GM21423 (cell line): ENCODE measurements at regions not wholly inside any gene's neighbourhood (a gene's known extent, or its start where the extent isn't known, plus 50 kb on each side); places are given as distances from the start of the nearest gene placed in this dataset.

Experiments used
- ATAC-seq: cut with Tn5 transposase; IDR thresholded peaks from one replicate; pipeline ENCODE4 v1.9.1; 2021; ENCODE audit warnings: mild to moderate bottlenecking, moderate library complexity; ENCODE audit not compliant: unreplicated experiment

DNA sequence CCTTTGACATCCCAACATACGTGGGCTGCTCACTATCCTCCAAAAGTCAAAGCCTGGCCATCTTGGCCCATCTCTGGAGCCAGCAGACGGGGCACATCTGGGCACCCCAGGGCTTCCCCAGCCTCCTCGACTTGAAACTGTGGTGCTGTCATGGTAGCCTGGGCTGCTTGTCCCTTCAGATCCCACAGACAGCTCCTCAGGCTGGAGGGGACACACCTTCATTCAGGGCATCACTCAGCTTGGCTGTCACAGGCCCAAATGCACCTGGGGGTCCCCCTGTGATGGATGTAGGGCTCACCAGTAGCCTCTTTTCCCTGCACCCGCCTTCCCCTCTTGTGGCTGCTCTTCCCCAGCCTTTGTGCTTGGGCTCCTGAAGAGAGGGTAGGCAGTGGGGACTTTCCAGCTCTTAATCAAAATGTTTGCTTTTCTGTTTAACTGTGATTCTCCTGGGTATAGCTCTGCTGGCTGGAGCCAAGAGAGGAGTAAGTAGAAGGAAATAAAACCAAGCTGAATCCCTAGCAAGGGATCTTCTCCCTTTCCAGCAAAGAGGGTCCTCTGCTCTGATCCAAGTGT lies 92.3 kb downstream of the GYPC start:
- no peak for ATAC-seq

DNA sequence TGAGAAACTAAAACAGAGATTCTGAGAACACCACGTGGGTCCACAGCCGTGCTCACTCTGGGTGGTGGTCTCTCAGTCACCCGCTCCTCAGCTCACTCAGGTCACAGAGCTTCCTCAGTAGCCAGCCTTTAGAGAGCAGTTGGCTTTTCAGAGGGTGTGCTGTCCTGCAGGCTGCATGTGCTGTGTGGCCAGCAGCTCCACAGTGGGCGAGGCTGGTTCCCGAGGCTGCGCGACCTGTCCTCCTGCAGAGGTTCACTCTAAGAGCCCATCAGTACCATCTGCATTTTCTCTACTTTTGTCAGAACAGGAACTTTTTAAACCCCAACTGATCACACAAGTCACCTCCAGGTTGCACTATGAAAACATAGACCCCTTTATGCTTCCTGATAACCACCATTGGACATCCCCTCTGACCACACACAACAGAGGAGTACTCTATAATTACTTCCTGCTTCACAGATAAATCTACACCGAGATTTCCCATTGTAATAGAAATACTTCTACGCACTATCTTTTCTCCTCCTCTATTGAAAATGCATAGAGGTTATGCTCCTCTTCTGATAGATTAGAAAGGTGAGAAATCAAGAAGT lies 93.1 kb downstream of the GYPC start:
- no peak for ATAC-seq

- no peak for ATAC-seq
Measured at GRCh38 chr2:126749537-126749936, 93.6 kb downstream of the GYPC start.

DNA sequence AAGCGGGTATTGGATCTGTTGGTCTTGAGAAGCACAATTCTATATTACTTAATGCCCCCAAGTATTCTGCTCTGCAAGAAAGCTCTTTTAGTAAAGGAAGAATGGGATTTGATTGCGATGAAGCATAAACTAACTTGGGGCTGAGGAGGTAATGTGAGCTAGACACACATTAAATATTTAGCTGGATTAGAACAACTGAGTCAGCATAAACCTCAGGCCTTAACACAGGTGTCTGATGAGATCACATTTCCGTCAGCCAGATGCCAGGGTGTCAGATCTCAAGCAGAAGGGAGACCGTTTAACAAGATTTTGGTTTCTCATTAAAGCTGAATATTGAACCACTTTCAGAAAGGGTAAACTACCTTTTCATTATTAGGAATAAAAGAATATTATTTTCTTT lies 94.5 kb downstream of the GYPC start:
- no peak for ATAC-seq

DNA sequence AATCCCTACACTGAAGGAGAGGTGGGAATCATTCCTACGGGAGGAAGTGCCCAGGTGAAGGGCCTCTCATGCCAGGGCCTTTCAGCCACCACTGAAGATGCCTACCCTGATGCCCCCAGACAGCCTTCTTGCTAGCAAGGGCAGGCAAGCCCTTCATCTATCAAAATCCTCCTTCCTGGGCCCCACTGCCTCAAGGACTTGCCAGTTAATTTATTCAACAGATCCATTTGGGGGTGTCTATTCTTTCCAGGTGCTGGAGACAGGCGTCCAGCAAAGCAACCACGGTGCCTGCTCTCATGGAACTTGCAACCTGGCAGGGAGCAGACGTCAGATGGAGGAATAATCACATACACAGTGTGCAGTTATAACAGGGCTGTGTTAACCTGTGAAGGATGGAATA lies 95.5 kb downstream of the GYPC start:
- no peak for ATAC-seq

DNA sequence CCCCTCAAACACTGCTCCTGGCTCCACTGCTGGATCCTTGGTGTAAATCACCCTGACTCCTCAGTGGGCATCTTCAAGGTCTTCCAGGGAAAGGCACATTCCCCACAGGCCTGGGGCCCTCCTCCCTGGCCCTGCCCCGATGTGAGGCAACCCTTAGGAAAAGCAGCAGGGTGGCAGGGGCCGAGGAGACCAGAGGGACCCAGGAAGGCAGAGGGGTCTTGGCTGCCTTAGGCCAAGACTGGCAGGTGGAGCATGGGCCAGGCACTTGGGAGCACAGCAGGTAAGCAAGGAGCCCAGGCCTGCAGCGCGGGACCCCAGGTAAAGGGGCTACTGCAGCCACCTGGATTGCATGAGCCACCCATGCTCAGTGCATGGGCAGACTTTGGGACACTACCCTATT lies 96.9 kb downstream of the GYPC start:
- ATAC-seq: no peak

DNA sequence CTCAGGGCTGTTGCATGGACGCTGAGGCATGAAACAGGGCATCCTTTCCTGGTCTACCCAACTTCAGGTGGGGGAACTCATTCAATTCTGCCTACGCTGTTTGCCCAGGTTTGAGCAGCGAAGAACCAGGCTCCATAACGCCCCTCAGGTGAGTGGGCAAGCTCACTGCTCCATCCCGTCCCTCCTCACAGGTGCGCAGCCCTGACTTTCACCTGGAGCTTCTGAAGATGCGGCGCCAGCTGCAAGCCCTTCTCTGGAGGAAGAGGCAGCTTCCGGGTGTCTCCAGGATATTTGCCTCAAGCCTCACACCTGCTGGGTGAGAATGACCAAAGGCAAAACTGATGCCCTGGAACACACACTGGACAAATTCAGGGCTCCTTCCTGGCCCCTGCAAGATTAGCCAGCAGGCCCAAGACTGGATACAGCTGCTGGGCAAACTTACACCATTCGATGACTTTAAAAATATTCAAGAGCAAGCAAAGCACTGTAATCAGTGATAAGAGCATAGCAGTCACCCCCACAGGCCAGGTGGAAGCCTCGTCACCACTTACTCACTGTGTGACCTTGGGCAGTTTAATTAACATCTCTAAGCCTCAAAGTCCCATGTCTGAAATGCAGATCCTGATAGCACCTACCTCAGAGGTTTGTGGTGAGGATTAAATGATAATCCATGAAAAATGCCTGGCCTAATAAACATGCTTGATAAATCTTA lies 97.7 kb downstream of the GYPC start:
- no peak for ATAC-seq

- ATAC-seq: no peak
Measured at GRCh38 chr2:126754240-126755004, 98.5 kb downstream of the GYPC start.

DNA sequence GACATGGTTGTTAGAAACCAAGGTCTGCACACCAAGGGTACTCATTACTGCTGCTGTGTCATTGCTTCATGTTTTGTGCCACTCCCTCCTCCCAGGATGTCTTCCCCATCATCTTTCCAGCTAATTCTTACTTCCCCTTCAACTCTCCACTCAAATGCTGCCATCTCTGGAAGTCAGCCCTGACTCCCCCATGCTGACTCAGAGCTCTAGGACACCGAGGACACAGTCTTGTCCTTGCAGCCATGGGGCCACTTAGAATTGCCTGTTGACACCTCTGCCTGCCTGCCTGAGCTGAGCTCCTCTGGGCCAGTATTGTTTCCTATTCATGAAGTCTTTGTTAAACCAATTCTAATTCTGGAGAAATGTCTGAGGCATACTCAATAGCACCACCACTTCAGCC lies 100.2 kb downstream of the GYPC start:
- ATAC-seq: no peak

DNA sequence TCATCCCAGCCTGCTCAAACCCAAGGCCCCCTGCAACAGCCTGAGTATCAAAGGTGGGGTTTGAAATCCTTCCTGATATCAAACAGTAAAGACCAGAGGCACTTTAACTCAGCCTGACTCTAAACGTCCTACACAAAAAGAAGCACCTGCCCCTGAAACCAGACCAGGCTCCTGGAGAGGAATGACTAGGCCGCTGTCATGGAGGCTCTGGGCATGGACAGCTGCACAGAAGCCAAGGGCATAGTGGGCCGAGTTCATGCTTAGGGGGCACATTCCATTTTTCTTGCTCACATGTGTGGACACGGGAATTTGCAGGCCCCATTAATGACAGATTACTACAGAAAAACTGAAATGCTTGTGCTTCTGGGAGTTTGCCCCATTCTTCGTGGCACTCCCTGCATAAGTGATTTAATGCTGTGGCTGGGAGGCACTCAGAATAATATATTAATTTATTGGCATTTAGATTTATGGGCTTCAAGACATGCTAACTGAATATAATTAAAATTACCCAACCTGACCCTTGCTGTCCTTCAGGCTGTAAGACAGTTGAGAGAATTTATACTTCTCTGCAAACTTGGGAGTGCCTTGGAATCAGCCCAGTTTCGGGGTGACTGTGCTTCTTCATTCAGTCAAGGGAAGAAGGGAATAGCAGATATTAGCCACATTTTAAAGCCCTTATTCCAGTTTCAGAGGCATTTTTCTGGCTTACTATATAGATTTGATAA lies 105.5 kb downstream of the GYPC start:
- ATAC-seq: no peak

DNA sequence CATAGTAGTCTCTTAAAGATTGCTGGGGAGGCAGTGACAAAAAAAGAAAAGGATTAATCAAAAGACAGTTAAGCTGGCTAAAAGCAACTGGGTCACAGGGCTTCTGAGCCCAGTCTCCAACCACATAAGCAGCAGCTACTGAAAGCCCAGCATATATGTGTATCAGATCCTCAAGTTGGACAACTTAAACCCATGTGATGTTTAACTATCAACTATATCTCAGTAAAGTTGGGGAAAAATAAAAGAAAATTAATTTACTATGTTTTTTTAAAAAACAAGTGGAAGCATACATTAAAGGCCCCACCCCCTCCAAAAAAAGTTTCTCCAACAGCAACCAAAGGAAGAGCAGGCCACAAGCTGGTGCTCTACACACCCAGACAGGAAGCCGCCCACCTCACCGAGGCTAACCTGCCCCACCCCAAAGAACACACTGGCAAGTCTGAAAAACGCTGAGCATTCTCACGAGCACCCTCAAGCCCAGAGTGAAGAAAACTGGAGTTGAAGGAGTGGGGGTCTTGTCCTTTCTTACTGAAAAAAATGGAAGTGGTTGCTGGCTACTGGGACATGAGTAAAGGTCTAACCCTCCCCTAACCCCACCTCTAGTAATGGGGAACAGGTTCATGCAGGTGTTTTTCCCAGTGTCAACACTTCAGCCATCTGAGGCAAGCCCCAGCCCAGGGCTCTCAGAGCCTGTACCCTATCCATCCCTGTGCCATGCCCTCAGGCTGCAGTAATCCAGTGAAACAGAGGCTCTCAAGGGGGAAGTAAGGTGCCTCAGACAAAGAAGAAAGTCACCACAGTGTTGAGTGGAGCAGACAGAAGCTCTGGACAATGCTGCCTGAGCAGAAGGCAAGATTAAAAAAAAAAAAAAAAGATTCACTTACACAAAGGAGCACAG lies 106.3 kb downstream of the GYPC start:
- ATAC-seq: no peak

DNA sequence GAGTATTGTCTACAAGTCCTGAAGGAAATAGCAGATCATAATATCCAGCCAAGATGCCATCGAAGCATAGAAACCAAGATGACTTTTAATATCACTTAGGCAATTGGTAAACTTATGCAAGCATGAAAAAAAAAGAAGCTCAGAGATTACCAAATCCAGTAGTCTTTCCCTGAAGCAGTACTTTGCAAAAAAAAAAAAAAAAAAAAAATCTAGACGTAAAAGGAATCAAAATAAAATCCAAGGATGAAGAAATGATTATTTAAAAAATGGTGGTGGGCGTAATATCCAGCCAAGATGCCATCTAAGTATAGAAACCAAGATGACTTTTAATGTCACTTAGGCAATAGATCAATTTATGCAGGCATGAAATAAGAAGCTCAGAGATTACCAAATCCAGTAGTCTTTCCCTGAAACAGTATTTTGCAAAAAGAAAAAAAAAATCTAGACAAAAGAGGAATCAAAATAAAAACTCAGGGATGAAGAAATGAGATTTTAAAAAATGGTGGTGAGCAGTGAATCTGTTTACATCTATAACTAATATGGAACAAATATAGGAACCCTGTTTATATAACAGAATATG lies 108.8 kb downstream of the GYPC start:
- no peak for ATAC-seq

DNA sequence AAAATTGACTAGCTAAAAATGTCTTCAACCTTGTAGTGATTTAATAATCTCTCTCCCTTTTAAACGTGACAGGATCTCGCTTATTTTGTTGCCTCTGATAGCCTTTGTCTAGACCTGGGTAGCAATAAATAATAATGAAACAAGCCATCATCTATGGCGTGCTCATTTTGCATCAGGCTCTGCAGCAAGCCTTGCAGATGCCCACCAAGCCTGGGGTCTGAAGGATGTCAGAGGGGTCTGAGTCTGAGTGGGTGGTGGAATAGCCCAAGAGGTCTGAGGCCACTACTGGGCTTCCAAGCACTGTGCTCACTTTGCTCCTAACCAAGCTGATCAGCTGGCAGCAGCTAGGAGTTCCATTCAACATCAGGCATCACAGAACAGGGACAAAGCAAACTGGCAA lies 109.4 kb downstream of the GYPC start:
- no peak for ATAC-seq

DNA sequence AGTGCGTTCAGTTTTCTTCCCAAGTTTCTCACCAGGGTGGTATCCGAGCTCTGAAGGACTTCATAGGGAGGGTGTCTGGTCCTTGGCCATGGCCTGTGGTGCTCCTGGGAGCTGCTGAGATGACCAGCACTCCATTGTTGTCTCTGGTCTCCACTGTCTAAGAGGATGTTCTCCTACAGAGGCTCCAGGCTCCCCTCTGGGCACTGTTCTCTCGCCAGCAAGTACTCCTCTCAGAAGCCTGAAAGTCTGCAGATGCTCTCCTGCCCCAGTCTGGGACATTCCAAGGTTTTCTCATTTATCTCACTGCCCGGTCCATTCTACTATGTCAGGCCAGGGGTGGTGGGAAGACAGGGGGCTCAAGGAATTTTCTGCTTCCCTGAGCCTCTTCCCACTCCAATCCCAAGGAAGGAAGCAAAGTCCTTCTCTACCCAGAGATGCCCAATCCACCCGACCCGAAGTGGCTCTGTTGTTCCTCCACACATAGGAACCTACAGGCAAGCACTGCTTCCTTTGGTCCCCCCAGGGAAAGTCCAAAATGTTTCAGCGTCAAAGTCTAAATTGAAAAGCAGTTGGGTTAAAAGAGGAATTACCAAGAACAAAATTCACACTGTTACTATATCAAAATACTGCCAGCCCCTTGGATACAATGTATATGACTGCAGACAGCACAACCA lies 110.5 kb downstream of the GYPC start:
- no peak for ATAC-seq

DNA sequence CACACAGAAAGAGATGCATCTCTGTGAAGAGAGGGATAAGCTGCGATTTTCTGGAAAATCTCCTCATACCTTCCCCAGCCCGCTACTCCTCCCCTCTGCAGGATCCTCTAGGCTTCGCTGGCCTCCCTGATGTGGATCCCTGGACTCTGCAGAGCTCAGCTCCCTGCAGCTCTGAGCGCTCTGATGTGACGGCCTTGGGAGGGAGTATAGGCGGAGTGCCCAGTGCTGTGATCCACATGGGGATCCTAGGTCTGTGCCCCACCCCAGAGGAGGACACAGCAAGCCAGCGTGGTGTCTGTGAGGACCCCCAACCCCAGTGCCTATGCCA lies 111.0 kb downstream of the GYPC start:
- no peak for ATAC-seq

- no peak for ATAC-seq
Measured at GRCh38 chr2:126769118-126769517, 113.2 kb downstream of the GYPC start.

DNA sequence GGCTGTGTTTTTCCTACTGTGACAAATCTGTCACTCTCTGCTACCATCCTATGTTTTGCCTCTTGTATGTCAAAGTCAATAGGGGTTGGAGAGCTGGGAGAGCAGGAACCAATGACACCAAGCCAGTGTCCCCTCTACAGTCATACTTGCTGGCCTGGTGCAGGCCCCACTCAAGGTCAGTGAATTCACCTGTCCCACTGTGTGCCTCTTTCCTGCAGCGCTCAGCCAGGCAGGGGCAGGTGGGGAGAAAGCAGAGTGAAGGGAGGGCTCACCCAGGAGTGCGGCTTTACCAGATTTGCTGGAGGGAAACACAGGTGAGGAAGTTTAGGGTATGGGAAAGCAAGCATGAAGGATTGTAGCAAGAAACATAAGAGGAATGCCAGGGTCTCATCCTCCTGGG lies 114.5 kb downstream of the GYPC start:
- ATAC-seq: no peak

DNA sequence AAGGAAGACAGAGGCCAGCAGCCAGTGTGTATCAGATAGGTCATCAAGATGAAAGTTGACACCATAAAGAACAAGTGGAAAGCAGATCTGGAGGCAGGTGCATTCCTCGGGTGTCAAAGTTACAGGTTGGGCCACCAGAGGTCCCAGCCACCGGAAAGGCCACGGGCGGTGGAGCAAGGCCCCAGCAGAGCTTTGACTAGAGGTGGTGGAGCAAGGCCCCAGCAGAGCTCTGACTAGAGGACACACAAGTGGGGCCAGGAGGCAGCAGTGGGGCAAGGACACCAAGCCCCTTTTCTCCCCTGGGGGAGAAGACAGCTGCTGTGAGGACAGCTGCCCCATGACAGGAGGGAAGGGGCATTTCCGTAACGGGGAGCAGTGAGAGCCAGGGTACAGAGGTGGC lies 115.1 kb downstream of the GYPC start:
- no peak for ATAC-seq

DNA sequence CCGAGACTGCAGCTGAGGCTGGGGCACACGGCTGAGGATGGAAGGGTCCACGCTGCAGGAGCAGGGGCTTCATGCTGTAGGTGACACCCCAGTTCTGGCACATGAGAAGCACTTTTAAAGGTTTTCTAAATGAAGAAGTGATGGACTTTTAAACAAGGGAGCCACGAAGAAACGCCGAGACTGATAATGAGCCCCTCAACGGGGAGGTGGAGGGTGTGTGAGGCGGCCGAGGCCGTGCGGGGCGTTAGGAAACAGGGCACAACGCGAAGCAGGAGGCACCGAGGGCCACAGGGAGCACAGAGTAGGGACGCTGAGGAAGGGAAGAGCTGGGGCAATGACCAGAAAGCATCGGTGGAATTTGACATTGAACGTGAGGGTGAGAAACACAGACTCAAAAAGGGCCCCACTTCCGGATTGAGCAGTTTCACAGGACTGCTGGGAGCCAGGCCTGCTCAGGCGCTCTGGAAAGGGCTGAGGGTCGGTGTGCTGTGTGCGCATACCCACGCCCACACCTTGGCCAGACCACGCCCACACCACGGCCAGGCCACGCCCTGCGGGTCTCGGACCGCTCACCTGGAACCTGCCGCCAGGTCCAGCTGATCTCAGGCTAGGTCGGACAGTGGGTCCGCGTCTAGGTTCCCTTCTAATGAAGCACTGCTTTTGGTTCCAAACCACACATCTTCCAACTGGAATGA lies 115.7 kb downstream of the GYPC start:
- no peak for ATAC-seq
